LNCaP clone FGC (cell line): ENCODE measurements at regions not wholly inside any gene's neighbourhood (a gene's known extent, or its start where the extent isn't known, plus 50 kb on each side); places are given as distances from the start of the nearest gene placed in this dataset.

ENCODE experiments used
- DNase-seq: peaks from one replicate; pipeline ENCODE4 v3.0.0-alpha.2; 2011; ENCODE audit warnings: low read depth
- H3K4me3 ChIP-seq: 2 replicates; pipeline ENCODE4 v1.5.1; 2011; ENCODE audit warnings: mild to moderate bottlenecking, low read depth, low read length, control low read depth
- TF ChIP-seq, protein P1 (sequence below): IDR thresholded peaks from 2 replicates; pipeline ENCODE4 v1.5.1; 2012; ENCODE audit warnings: mild to moderate bottlenecking; ENCODE audit not compliant: control insufficient read depth, insufficient read depth; ENCODE audit errors: extremely low read depth

DNA sequence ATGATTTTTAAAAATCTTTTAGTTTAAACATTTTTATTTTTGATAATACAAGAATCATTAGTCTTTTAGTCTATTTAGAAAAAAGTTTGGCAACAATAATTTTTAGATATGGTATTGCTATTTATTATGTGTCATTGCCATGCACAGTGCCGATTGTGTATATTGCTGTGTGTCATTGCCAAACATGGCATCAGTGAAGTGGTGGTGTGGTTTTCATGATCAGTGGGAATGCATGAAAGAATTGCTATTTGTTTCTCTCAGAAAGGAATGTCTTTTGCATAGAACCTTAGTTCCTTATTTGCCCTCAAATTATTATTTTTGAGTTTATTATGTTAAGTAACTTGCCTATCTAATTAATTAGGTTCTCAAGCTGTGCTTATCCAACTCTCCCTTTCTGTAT lies 397.5 kb upstream of the PDE3A start:
- no peak overlapping the region for H3K4me3 ChIP-seq
- TF ChIP-seq, protein P1, sequence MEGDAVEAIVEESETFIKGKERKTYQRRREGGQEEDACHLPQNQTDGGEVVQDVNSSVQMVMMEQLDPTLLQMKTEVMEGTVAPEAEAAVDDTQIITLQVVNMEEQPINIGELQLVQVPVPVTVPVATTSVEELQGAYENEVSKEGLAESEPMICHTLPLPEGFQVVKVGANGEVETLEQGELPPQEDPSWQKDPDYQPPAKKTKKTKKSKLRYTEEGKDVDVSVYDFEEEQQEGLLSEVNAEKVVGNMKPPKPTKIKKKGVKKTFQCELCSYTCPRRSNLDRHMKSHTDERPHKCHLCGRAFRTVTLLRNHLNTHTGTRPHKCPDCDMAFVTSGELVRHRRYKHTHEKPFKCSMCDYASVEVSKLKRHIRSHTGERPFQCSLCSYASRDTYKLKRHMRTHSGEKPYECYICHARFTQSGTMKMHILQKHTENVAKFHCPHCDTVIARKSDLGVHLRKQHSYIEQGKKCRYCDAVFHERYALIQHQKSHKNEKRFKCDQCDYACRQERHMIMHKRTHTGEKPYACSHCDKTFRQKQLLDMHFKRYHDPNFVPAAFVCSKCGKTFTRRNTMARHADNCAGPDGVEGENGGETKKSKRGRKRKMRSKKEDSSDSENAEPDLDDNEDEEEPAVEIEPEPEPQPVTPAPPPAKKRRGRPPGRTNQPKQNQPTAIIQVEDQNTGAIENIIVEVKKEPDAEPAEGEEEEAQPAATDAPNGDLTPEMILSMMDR: no peak
- no peak for DNase-seq

DNA sequence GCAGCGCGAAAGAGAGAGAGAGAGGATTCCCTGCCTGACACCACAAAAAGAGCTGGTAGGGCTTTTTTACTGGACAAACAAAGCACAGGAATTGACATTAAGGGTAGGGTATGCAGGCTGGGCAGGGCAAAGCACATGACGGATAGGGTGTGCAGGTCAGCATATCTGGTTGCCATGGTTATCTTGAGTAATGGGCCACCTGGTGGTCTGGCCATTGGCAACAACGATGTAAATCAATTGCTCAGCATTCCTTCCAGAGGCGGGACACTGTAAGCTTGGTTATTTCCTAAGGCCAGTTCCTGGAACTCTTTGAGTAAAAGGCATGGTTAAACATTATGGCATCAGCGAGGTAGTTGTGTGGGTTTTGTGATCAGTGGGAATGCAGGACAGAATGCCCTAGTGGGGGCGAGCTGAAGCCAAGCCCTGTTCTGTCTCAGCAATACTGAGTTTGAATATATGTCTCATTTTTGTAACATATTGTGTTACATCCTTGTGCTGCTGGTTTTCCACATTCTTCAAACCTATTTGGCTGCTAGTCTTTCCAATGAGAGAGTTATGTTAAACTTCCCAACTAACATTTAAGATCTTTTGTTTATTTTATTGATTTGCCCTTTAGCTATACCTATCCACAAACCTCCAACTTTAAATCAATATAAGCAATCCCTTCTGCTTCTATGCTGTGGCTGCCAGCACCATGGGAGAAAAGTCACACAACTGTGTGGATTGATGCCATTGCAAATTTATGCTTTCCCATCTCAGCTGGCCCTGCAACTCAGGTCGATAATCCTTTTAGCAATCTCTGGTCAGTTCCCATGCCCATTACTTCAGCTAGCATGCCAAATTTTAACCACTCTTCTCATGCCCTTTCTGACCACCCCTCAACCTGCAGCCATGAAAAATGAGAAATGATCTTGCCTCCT lies 396.7 kb upstream of the PDE3A start:
- H3K4me3 ChIP-seq: no peak overlapping the region
- TF ChIP-seq, protein P1: no peak
- DNase-seq: no peak

DNA sequence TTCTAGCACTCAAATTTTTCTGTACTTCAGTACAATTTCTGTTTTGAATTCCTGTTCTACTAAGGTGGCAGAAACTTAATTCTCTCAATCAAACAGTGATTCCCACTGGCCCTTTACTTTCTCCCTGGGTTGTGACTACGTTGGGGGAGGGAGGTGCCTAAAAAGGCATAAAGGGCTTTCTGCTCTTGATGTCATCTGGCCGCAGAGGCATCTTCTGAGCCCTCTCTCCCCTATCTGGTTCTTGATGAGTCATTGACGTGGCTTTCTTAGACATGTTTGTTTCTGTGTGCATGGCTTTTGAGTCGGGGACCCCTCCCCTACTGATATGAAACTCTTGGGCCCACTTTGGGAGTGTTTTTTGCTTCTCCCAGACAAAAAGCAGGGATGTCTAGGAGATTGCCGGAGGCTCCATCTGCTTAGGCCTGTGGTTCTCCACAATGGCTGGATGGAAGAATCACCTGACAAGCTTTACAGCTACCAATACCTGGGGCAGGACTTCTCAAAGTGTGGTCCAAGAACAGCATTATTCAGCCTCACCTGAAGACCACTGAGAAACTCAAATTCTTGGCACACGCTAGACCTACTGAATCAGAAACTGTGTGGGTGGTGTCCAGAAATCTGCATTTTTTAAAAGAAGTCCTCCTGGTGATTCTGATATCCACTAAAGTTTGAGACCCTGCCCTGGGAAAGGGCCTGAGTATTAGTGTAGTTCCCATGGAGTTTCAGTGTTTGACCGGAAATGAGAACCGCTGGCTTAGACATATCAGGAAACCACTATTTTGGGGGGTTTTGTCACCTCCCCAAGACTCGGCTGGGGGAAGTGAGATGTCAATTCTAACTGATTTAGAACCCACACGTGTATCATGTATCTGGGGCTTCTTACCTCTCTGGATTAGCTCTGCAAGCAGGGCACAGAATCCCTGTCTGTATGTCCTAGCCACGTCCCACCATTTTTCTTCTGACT lies 395.7 kb upstream of the PDE3A start:
- TF ChIP-seq, protein P1: no peak
- no peak for DNase-seq
- H3K4me3 ChIP-seq: no peak overlapping the region

DNA sequence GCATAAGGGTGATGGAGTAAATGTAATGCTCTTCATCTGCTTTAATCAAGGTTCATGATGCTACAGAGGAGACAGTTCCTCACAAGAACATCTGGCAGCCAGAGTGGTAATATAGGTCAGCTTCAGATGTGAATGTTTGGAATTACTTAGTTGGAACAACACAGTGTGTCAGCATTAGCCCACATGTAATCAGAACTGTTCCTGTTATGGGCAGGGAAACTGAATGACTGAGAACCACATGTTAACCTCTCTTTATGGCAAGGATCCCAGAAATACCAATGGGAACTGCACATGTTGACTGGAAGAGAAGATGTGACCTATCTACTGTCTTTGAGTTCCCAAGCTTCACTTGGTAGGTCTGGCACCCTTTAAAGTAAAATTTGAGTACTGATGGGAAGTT lies 390.1 kb upstream of the PDE3A start:
- TF ChIP-seq, protein P1: no peak
- DNase-seq: no peak
- H3K4me3 ChIP-seq: no peak overlapping the region

DNA sequence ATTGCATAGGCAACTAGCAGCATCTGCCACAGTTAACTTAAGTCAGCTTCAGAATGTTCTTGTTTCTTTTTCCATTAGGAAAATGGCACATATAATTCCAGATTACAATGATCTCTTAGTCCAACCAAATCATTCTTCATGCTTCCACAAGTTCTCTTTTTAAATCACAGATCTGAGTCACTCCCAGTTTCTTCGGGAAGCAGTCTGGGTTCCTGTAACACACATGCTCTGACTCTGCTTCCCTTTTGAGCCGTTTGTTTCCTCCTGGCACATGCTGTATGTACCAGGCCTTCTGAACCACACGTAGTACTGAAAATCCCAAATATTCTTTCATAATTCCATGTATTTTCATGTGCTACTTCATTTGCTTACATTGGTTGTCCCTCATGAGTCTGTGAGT lies 388.8 kb upstream of the PDE3A start:
- TF ChIP-seq, protein P1: no peak
- H3K4me3 ChIP-seq: no peak overlapping the region
- no peak for DNase-seq

DNA sequence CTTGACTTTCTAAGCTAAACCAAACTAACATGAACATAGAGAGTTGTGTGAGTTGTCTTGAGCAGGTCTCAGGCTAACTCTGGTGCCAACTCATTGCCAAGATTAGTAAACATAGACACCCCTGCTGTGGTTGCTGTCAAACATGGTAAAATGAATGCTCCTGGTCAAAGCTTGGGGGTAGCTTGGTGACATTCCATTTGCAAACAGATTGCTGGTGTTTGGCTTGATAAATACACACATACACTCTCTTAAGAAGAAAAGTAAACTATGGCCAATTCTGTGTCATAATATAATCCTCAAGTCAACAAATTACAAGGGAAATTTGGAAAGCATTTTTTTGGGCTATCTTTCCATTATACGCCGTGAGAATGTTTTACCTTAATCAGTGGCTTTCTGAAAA lies 386.4 kb upstream of the PDE3A start:
- TF ChIP-seq, protein P1: no peak
- H3K4me3 ChIP-seq: no peak overlapping the region
- no peak for DNase-seq
